SU-DHL-6 (cell line): ENCODE measurements at regions not wholly inside any gene's neighbourhood (a gene's known extent, or its start where the extent isn't known, plus 50 kb on each side); places are given as distances from the start of the nearest gene placed in this dataset.
"Not testable (repeated sequence)": the region's sequence is repeated elsewhere in the genome, so short reads cannot be mapped to it uniquely, and the experiment has no call there.

Experiments used
- H2AFZ ChIP-seq: fragments of 200-600 bp; sonication (generic); 2 replicates; pipeline ENCODE4 v1.6.1; 2014; ENCODE audit warnings: low read depth, mild to moderate bottlenecking, moderate library complexity, mixed read lengths, antibody characterized with exemption, low read length; ENCODE audit not compliant: severe bottlenecking
- H3F3A ChIP-seq: fragments of 200-600 bp; shearing (Covaris generic); 2 replicates; pipeline ENCODE4 v1.6.0; 2016; ENCODE audit warnings: antibody characterized with exemption, mild to moderate bottlenecking; ENCODE audit not compliant: insufficient read depth
- H3K27ac ChIP-seq: fragments of 200-600 bp; sonication (generic); 2 replicates; pipeline ENCODE4 v1.5.1; 2016; ENCODE audit warnings: low read depth, mild to moderate bottlenecking, low read length, moderate library complexity, mixed read lengths
- H3K27me3 ChIP-seq: fragments of 200-600 bp; sonication (generic), shearing (Covaris generic); 2 replicates; pipeline ENCODE4 v1.6.0; 2014; ENCODE audit warnings: mild to moderate bottlenecking, low read length
- H3K36me3 ChIP-seq: fragments of 200-600 bp; sonication (generic); 2 replicates; pipeline ENCODE4 v1.6.1; 2014; ENCODE audit warnings: mild to moderate bottlenecking, low read length, mixed read lengths
- H3K4me2 ChIP-seq: fragments of 300-600, 200-600 bp; shearing (Covaris generic), sonication (generic); 2 replicates; pipeline ENCODE4 v1.6.0; 2014; ENCODE audit warnings: low read length, low read depth, mild to moderate bottlenecking; ENCODE audit not compliant: poor library complexity, severe bottlenecking
- H3K4me3 ChIP-seq: fragments of 200-600 bp; sonication (generic); 2 replicates; pipeline ENCODE4 v1.5.1; 2014; ENCODE audit warnings: antibody characterized with exemption, low read length, mild to moderate bottlenecking, mixed read lengths; ENCODE audit not compliant: insufficient read depth, poor library complexity, severe bottlenecking
- H3K79me2 ChIP-seq: fragments of 200-600 bp; sonication (generic); 2 replicates; pipeline ENCODE4 v1.6.1; 2014; ENCODE audit warnings: mild to moderate bottlenecking, low read length, moderate library complexity; ENCODE audit not compliant: insufficient read depth
- H3K9ac ChIP-seq: fragments of 200-600 bp; sonication (generic); 2 replicates; pipeline ENCODE4 v1.7.0; 2014; ENCODE audit warnings: mild to moderate bottlenecking, low read length
- H3K9me2 ChIP-seq: fragments of 200-600 bp; sonication (generic); replicated peaks from 2 replicates; pipeline ENCODE4 v1.6.1; 2014; ENCODE audit warnings: low read length; ENCODE audit not compliant: insufficient read depth
- H3K9me3 ChIP-seq: fragments of 200-600 bp; sonication (generic); 2 replicates; pipeline ENCODE4 v1.6.1; 2014; ENCODE audit warnings: low read length, mixed read lengths; ENCODE audit not compliant: insufficient read depth
- H4K20me1 ChIP-seq: fragments of 200-600 bp; sonication (generic); 2 replicates; pipeline ENCODE4 v1.6.1; 2014; ENCODE audit warnings: low read depth, mild to moderate bottlenecking, antibody characterized with exemption, low read length, moderate library complexity, mixed read lengths
- EZH2phosphoT487 ChIP-seq: fragments of 200-600 bp; sonication (generic), shearing (Covaris generic); conservative IDR thresholded peaks from 2 replicates; pipeline ENCODE4 v1.6.1; 2018; ENCODE audit warnings: mild to moderate bottlenecking, antibody characterized with exemption, low read length, moderate library complexity, mixed read lengths
- TF ChIP-seq, protein P1 (sequence below): fragments of 200-600 bp; sonication (generic); IDR thresholded peaks from one replicate; pipeline ENCODE4 v1.5.1; 2017; ENCODE audit warnings: antibody characterized with exemption, mild to moderate bottlenecking, low read length, moderate library complexity; ENCODE audit not compliant: insufficient read depth, poor library complexity, severe bottlenecking

DNA sequence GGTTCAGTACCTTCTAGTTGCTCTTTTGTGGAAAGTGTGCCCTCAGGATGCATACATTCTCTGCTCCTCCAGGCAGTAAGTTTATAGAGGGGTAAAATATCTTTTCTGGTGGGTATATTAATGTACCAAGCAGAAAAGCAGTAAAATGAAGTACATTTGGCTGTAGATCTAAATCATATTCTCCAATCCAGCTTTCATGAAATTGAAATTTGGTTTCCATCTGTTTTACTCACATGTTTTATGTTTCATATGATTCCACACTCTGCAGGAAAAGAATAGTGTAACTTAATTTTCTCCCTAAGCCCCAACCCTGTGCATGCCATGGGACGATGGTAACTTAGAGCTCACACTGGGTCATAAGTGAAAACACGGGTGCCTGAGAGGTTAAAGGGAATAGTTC is 172.3 kb downstream of the AKAIN1 start:
- Histone ChIP-seq H3K4me3 (no peak overlapping the region), H3K79me2 (no peaks in the 10 kb centered on the region), H3K9me2 (no peaks in the 10 kb centered on the region), H3F3A (no peaks in the 10 kb centered on the region), H2AFZ (no peak overlapping the region), H3K4me2 (no peak overlapping the region), H4K20me1 (no peaks in the 10 kb centered on the region), H3K9me3 (no peaks in the 10 kb centered on the region), H3K9ac (no peak overlapping the region), H3K27ac (no peak overlapping the region), H3K27me3 (no peaks in the 10 kb centered on the region), H3K36me3 (no peaks in the 10 kb centered on the region)
- TF ChIP-seq EZH2phosphoT487: no peak
- TF ChIP-seq, protein P1, sequence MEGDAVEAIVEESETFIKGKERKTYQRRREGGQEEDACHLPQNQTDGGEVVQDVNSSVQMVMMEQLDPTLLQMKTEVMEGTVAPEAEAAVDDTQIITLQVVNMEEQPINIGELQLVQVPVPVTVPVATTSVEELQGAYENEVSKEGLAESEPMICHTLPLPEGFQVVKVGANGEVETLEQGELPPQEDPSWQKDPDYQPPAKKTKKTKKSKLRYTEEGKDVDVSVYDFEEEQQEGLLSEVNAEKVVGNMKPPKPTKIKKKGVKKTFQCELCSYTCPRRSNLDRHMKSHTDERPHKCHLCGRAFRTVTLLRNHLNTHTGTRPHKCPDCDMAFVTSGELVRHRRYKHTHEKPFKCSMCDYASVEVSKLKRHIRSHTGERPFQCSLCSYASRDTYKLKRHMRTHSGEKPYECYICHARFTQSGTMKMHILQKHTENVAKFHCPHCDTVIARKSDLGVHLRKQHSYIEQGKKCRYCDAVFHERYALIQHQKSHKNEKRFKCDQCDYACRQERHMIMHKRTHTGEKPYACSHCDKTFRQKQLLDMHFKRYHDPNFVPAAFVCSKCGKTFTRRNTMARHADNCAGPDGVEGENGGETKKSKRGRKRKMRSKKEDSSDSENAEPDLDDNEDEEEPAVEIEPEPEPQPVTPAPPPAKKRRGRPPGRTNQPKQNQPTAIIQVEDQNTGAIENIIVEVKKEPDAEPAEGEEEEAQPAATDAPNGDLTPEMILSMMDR: no peak

DNA sequence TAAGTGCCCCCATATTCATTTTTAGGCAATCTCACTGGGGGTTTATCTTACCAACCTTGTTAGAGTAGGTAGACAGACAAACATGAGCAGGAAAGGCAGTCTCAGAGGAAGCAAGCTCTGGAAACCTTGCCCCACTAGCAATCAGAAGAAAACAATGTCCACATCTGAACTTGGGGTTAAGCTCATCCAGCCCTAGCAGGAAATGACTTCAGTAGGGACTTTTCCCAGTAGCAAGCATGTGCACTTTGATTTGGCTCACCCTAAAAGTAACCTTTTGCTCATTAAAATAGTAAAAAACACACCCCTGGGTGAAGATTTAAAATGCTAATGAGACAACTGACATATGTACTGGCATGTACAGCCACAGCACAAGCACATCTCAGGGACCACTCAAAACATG is 175.5 kb downstream of the AKAIN1 start:
- Histone ChIP-seq H3K9me3 (no peaks in the 10 kb centered on the region), H3K9me2 (no peaks in the 10 kb centered on the region), H3K9ac (no peak overlapping the region), H3K27me3 (no peaks in the 10 kb centered on the region), H3K4me2 (no peak overlapping the region), H3K79me2 (no peaks in the 10 kb centered on the region), H3F3A (no peaks in the 10 kb centered on the region), H3K27ac (no peak overlapping the region), H2AFZ (no peak overlapping the region), H3K36me3 (no peaks in the 10 kb centered on the region), H4K20me1 (no peaks in the 10 kb centered on the region), H3K4me3 (no peak overlapping the region)
- TF ChIP-seq, protein P1: no peak
- TF ChIP-seq EZH2phosphoT487: no peak

DNA sequence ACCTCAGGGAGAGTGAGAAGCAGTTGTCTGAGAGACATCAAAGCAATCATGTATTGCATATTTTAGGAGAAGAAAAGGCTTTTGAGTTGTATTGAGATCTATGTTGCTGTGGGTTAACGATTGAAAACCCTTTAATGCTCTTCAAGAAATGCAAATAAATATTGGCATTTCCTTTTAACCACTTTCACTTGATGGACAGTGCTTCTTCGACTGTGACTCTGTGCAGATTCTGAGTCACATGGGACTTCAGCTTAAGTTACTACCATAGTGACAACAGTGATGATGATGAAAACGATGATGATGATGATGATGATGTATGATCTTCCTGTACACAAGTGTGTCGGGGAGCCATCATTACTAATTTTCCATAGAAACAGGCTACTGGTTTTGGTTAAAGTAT is 181.8 kb downstream of the AKAIN1 start:
- H3F3A ChIP-seq: no peaks in the 10 kb centered on the region
- TF ChIP-seq EZH2phosphoT487: no peak
- TF ChIP-seq, protein P1: no peak
- no peaks in the 10 kb centered on the region for H3K9me2 ChIP-seq
- H3K9ac ChIP-seq: no peak overlapping the region
- H3K4me3 ChIP-seq: no peak overlapping the region
- H3K4me2 ChIP-seq: no peak overlapping the region
- H3K36me3 ChIP-seq: no peaks in the 10 kb centered on the region
- no peak overlapping the region for H2AFZ ChIP-seq
- no peaks in the 10 kb centered on the region for H4K20me1 ChIP-seq
- H3K9me3 ChIP-seq: no peaks in the 10 kb centered on the region
- H3K27ac ChIP-seq: no peak overlapping the region
- no peaks in the 10 kb centered on the region for H3K27me3 ChIP-seq
- H3K79me2 ChIP-seq: no peaks in the 10 kb centered on the region

DNA sequence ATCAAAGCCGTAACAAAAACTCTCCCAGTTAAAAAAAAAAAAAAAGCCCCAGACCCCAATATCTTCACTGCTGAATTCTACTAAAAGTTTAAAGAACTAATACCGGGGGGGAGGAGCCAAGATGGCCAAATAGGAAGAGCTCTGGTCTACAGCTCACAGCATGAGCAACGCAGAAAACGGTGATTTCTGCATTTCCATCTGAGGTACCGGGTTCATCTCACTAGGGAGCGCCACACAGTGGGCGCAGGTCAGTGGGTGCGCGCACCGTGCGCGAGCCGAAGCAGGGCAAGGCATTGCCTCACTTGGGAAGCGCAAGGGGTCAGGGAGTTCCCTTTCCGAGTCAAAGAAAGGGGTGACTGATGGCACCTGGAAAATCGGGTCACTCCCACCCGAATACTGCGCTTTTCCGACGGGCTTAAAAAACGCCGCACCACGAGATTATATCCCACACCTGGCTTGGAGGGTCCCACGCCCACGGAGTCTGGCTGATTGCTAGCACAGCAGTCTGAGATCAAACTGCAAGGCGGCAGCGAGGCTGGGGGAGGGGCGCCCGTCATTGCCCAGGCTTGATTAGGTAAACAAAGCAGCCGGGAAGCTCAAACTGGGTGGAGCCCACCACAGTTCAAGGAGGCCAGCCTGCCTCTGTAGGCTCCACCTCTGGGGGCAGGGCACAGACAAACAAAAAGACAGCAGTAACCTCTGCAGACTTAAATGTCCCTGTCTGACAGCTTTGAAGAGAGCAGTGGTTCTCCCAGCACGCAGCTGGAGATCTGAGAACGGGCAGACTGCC is 192.8 kb downstream of the AKAIN1 start:
- H3K79me2 ChIP-seq, H3K9ac ChIP-seq, H3F3A ChIP-seq, H3K27ac ChIP-seq, H3K36me3 ChIP-seq, H4K20me1 ChIP-seq, H3K4me3 ChIP-seq, H3K27me3 ChIP-seq, H2AFZ ChIP-seq, H3K9me3 ChIP-seq, H3K4me2 ChIP-seq, H3K9me2 ChIP-seq: not testable (repeated sequence)
